Left ventricle myocardium inferior (tissue), 1 donor: ENCODE measurements at regions not wholly inside any gene's neighbourhood (a gene's known extent, or its start where the extent isn't known, plus 50 kb on each side); places are given as distances from the start of the nearest gene placed in this dataset.

ENCODE experiments used
- DNase-seq: peaks from one replicate; pipeline ENCODE4 v3.0.0-alpha.2; 2020
- H3K27ac ChIP-seq: fragments of 200-600 bp; replicated peaks from 2 replicates; pipeline ENCODE4 v1.8.0; 2021
- H3K27me3 ChIP-seq: fragments of 200-600 bp; 2 replicates; pipeline ENCODE4 v1.8.0; 2021; ENCODE audit warnings: low read depth
- H3K36me3 ChIP-seq: fragments of 200-600 bp; 2 replicates; pipeline ENCODE4 v1.8.0; 2021
- H3K4me1 ChIP-seq: fragments of 200-600 bp; 2 replicates; pipeline ENCODE4 v1.8.0; 2021
- H3K4me3 ChIP-seq: fragments of 200-600 bp; 2 replicates; pipeline ENCODE4 v1.8.0; 2021; ENCODE audit warnings: mild to moderate bottlenecking, moderate library complexity
- H3K9me3 ChIP-seq: fragments of 200-600 bp; replicated peaks from 2 replicates; pipeline ENCODE4 v1.8.0; 2021
- CTCF ChIP-seq: fragments of 200-600 bp; IDR thresholded peaks from 2 replicates; pipeline ENCODE4 v1.8.0; 2021; ENCODE audit warnings: antibody characterized with exemption, mild to moderate bottlenecking, borderline replicate concordance
- intact Hi-C: fragments of 100-400 bp; cut with micrococcal nuclease; formaldehyde crosslinking; loops from one replicate; pipeline ENCODE4 v1.11.0; 2022
- donor health status: DM: no; HTN: yes; CAD: no; lungs with severe emphysema.

GRCh38 chr6:169930799-169931198 is 179.4 kb downstream of the ERMARD start:
- peaks cover 11% of the 10 kb centered on the region for H3K4me1 ChIP-seq
- H3K36me3 ChIP-seq, result no peaks in the 10 kb centered on the region
- H3K27ac ChIP-seq, result no peak overlapping the region
- no peak overlapping the region for H3K4me3 ChIP-seq
- H3K27me3 ChIP-seq, result peaks cover 15% of the 10 kb centered on the region
- DNase-seq, result no peak
- H3K9me3 ChIP-seq, result no peaks in the 10 kb centered on the region
- peak; percentile 20 for TF ChIP-seq CTCF
- intact Hi-C loops, result no loop called here

GRCh38 chr6:169927711-169928110 is 176.3 kb downstream of the ERMARD start:
- Histone ChIP-seq H3K4me1 (no peaks in the 10 kb centered on the region), H3K9me3 (no peaks in the 10 kb centered on the region), H3K27ac (no peak overlapping the region), H3K4me3 (no peak overlapping the region), H3K27me3 (peaks cover 6% of the 10 kb centered on the region), H3K36me3 (no peaks in the 10 kb centered on the region)
- DNase-seq, result no peak
- intact Hi-C loops, result no loop called here
- no peak for TF ChIP-seq CTCF

GRCh38 chr6:169926617-169927417 is 175.4 kb downstream of the ERMARD start:
- Histone ChIP-seq H3K4me3 (no peak overlapping the region), H3K36me3 (no peaks in the 10 kb centered on the region), H3K27me3 (peaks cover 14% of the 10 kb centered on the region), H3K9me3 (no peaks in the 10 kb centered on the region), H3K27ac (no peak overlapping the region), H3K4me1 (no peaks in the 10 kb centered on the region)
- no peak for DNase-seq
- intact Hi-C loops, result no loop called here
- TF ChIP-seq CTCF, result no peak

- Histone ChIP-seq H3K27ac (no peak overlapping the region), H3K4me3 (no peak overlapping the region), H3K4me1 (no peaks in the 10 kb centered on the region), H3K9me3 (no peaks in the 10 kb centered on the region), H3K36me3 (no peaks in the 10 kb centered on the region), H3K27me3 (peaks cover 25% of the 10 kb centered on the region)
- TF ChIP-seq CTCF, result no peak
- intact Hi-C loops, result no loop called here
- DNase-seq, result no peak
Measured at GRCh38 chr6:169923468-169924464, 172.3 kb downstream of the ERMARD start.

- intact Hi-C loops, result no loop called here
- no peak for TF ChIP-seq CTCF
- no peak overlapping the region for H3K27ac ChIP-seq
- H3K9me3 ChIP-seq, result no peaks in the 10 kb centered on the region
- H3K4me3 ChIP-seq, result no peak overlapping the region
- H3K27me3 ChIP-seq, result peaks cover 23% of the 10 kb centered on the region
- no peaks in the 10 kb centered on the region for H3K36me3 ChIP-seq
- DNase-seq, result no peak
- no peaks in the 10 kb centered on the region for H3K4me1 ChIP-seq
Measured at GRCh38 chr6:169921853-169922824, 170.7 kb downstream of the ERMARD start.
